ENCODE measurements at regions not wholly inside any gene's neighbourhood (a gene's known extent, or its start where the extent isn't known, plus 50 kb on each side); places are given as distances from the start of the nearest gene placed in this dataset.
A peak's percentile ranks its signal among the peaks of the same experiment; 100 is the strongest.

DNA sequence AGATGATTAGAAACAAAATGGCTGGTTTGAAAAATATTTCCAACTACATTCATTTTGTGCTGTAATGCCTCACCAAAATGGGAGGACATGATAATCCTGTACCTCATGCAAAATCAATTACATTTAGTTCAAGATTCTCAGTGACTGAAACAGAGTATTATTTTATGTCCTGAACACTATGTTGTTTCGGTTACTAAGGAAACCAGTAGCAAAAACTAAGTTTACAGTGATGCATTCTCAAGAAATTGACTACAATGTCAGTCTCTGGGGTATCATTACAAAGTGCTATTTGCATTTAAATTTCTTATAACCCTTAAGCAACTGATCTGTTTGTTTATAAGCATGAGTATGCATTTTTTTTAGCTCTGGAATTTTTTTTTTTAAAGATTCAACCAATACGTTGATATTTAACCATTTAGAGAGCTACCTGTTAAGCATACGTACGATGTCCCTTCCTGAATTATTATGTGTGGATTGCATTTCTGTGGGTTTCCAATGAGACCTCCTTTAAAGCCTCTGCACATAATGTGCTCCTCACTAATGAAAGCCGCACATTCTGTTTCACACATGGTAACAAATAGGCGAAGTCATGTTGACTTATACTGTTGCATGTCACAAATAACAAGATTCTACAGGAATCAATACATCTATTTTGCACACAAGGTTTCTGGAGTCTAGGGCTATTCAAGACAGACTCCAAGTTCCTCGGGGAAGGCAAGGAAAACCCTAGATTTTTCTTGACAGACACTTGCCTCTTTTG lies 1035.7 kb downstream of the ADGRL2 start:
- DNase-seq (ENCODE audit: low read depth), result no peak

DNA sequence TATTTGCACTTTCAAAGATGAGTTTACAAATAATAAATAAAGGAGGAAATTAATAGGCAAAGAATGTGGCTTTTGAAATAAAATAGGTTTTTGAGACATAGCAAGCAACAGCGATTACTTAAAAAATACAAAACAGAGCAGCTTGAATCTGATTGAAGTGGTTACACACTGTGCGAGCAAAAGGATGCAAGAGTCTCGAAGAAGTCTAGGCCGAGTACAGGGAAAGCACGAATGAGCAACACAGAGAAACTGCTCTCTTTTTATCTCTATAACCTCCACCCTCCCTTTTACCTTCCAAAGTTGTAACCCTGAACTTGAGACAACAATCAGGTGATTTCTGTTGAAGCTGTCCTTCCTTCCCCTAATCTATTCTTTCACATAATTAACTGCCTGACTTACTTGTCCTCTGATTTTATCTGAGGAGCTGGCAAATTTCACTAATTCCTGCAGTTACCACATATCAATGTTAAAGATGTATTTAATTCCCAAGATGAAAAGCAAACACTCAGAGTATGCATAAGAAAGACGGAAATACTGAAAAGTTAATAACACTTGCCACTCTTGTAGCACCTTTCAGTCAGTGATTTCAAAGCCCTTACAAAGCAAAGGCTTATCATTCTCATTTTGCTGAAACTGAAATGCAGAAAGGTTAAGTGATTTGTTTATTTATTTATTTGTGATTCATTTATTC lies 1030.1 kb downstream of the ADGRL2 start:
- DNase-seq (ENCODE audit: low read depth), result no peak

- no peak for DNase-seq (ENCODE audit: low read depth)
These were observed 1028.8 kb downstream of the ADGRL2 start for GRCh38 chr1:82829527-82829926.

GRCh38 chr1:82823876-82824275 lies 1023.1 kb downstream of the ADGRL2 start:
- no peak for DNase-seq (ENCODE audit: low read depth)

GRCh38 chr1:82820816-82821215 lies 1020.1 kb downstream of the ADGRL2 start:
- no peak for DNase-seq (ENCODE audit: low read depth)

DNA sequence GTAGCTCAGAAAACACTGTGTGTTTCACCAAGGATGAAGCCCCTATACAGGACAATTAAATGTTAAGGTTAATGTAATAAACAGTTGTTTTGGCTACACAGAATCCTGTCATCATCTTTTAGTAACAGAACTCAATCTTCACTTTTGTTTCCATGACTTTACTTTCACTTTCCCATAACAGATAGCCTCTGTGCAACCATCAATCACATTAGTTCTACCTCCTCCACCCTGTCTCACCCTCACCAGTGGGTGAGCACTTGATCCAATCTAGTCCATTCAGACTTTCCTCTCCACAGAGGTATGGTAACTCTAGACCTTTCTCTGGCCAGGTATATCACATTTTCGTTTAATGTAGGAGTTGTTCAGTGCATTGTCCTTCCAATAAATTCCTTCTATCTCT lies 1018.5 kb downstream of the ADGRL2 start:
- peak; percentile 17 for DNase-seq (ENCODE audit: low read depth)

DNA sequence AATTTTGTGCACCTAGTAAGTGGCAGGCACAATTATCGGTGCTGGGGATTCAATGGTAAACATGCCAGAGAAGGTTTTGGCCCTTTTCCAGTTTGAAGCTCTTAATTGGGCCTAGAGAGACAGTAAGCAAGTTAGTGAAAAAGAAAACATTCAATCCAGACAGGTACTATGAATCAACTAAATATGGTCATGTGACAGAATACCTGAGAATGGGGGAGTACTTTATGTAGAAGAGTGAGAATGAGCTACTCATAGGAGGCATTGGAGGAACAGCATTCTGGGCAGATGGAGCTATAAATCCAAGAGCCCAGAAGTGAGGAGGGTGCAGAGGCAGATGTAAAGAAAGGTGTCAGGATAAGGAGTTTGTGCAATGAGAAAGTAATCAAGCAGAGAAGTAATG lies 1017.9 kb downstream of the ADGRL2 start:
- DNase-seq (ENCODE audit: low read depth), result no peak

DNA sequence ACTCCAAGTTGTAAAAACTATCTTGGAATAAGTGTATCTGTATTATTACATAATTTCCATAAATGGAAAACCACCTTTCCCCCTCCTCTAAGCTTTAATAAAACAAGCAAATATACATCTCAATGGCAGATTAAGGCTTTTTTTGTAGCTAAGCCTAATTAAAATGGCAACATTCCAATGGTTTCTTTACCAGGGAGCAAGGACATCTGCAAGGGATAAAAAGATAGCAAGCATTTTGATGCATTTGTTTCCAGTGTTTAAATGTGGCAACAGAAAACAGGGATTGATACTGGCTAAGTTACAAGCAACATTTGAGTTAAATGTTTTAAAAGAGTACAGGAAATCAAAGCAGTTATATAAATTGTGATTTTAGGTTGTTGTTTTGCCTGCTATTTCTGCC lies 1012.7 kb downstream of the ADGRL2 start:
- DNase-seq (ENCODE audit: low read depth), result no peak

GRCh38 chr1:82810601-82811000 lies 1009.9 kb downstream of the ADGRL2 start:
- no peak for DNase-seq (ENCODE audit: low read depth)

DNA sequence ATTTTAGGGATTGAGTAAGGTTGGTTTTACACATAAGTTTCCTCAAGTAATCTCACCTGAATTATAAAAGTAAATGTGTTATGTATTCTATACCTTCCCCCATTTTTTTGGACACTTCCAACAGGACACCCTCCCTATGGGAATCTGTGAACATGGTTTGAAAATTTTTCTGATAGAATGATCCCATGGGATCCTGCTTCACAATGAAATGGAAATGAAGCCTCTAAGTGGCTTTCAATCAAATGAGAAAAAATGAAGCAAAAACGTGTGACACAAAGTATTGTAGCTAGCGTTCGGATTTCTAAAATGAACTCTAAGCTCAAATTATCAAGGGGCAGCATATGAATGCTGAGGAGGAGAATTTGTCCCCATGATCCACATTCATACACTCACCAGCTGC lies 1006.8 kb downstream of the ADGRL2 start:
- DNase-seq (ENCODE audit: low read depth), result no peak

DNA sequence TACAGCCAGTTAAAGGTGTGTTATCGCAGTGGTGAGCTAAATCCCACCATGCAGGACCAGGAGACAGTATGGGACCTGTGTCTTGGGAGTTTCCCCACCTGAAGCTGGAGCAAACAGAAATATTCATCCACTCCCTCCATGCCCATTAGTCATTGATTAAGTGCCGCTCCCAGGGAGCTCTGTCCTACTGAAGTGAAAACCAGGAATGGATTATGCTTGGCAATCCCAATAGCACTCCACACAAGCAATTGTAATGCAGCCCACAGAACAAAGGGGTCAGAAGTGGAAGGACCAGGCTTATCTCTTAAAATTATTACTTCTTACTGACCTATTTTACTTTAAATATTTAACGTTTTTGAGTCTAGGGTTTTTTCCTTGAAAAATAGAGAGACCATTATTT lies 1005.4 kb downstream of the ADGRL2 start:
- DNase-seq (ENCODE audit: low read depth), result no peak

DNA sequence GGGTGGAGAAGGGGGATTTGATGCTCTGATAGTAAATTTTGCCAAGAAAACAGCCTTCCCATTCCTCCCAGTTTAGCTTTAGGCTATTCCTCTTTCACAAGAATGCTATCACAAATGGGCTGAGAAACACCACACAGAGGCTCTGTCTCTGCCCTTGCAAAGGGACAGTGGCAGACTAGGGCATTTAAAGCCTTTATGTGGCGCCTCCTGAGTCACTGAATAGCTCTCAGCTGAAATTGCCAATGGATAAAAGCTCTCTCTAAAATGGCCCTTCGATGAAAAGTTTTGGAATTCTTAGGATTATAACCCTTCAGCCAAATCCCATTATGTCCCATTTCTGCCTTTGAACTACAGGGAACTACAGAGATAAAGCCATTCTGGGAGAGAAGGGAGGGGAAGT lies 1000.4 kb downstream of the ADGRL2 start:
- no peak for DNase-seq (ENCODE audit: low read depth)

DNA sequence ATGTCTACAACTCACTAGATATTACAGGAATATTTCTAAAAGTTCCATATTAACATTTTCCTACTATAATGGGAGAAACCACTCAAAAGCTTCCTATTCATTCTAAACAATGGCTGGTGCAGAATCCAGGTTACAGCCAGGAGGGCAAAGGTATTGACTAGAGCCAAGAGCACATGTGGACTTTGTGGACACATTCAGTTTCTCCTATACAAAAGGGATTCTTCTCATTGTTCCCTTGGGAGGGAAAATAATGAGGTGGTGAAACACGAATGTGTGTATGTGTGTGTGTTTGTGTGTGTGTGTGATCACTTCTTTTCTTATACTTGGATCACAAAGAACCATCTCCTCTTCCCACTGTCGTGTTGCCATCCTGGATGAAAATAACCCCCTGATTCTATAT lies 1000.0 kb downstream of the ADGRL2 start:
- no peak for DNase-seq (ENCODE audit: low read depth)

DNA sequence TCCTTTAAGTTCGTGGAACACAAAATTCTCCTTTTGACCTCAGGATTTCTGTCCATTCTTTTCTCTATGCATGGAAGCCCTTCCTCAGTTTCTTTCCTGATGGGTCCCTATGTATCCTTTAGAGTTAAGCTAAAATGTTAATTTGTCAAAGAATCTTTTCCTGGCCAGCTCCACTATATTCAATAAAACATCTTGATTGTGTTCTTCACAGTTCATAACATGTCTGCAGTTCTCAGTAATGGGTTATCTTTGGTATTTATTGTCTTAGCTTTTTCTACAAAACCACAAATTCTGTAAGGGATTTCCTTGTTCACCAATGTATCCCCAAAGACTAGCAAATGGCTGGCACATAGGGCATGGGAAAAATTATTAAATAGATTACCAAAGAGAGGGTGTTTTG lies 998.5 kb downstream of the ADGRL2 start:
- DNase-seq (ENCODE audit: low read depth), result no peak

DNA sequence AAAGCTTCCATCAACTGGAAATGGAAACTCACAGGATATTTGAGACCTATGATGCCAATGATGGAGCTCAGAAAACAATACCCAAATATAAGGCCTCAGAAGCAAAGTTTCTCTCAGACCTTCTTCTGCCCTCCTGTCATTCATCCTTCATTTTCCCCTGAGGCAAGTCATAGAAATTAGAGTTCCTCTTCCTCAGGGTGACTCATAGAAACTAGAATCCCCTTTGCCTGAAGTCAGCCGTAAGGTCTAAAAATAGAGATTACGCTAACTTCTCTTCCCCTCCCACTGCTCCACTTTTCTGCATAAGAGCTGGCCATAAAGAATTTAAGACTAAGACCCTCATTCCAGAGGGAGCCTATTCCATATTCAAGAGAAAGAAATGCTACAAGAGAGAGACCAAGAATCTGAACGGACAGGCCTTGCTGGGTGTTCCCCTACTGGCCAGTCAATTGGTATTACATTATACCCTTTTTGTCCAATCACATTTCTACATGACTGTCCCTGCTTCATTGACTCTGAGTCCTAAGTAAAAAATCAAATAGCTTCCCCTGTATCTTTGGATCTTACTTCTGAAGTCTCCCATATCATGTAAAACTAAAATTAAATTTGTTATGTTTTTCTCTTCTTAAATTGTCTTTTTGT lies 994.9 kb downstream of the ADGRL2 start:
- peak; percentile 18 for DNase-seq (ENCODE audit: low read depth)

DNA sequence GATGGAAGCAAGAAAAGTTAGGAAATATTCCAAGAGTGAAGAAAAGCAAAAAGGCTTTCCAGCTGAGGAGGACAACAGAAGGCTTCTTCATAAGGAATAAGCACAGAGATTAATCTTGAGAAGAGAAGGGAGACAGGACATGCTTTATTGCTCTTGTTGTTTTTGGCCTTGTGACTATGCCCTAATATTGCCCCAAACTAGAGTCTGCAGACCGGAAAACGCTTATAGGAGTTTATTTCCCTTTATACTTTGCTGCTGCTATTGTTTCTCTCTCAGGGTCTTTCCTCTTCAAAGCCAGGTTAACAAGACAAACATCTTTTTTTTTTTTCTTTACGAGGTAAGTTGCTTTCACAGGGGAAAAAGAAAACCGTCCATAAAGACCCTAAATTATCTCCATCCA lies 991.4 kb downstream of the ADGRL2 start:
- no peak for DNase-seq (ENCODE audit: low read depth)

DNA sequence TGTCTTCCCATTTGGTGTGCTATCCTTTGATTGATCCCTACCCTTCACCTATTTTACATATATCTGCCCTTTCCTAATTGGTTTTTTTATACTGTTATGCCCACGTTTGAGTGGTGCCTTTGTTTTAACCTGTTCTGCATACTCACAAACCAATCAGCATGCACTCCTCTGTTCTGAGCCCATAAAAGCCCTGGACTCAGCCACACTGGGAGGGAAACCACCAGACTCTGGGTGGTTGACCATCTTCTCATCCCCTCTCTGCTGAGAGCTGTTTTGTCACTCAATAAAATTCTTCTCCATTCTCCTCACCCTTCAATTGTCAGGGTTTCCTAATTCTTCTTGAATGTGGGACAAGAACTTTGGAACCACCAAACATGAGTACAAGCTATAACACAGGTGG lies 989.8 kb downstream of the ADGRL2 start:
- no peak for DNase-seq (ENCODE audit: low read depth)

- no peak for DNase-seq (ENCODE audit: low read depth)
These were observed 987.9 kb downstream of the ADGRL2 start for GRCh38 chr1:82788660-82789059.

- DNase-seq (ENCODE audit: low read depth), result no peak
These were observed 987.3 kb downstream of the ADGRL2 start for GRCh38 chr1:82788038-82788437.

DNA sequence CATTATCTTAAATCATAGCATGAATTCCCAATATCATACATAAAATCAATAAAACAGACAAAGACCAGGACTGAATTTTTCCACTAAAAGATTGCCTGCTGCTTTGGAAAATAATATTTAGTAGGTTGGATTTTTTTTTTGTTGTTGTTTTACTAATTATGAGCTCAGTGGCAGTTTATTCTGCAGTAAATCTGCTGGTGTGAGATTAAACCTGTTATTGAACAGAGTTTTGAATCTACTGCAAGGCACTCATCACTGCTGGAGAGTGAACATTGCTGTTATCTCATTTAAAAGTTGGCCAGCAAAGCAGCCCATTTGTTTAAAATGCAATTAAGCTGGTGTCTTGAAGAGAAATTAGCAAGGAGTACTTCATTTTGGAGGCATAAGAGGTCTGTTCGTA lies 986.1 kb downstream of the ADGRL2 start:
- DNase-seq (ENCODE audit: low read depth), result no peak

GRCh38 chr1:82785268-82785790 lies 984.6 kb downstream of the ADGRL2 start:
- no peak for DNase-seq (ENCODE audit: low read depth)

DNA sequence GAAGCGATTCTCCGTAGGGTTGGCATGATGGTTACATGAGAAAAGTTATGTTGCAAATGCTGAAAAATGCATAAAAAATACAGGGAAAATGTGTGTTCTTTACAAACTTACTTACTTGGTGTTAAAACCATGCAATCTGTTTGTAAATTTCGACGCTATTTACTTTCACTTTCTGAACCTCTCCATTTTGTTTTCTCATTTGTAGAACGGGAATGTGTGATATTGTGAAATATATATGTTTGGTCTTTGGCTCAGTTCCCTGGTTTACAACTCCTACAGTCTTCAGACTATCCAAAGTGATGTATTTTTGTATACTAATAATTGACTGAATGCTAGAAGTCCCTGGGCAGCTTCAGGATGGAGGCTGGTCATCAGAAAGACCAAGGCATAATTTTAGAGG lies 982.3 kb downstream of the ADGRL2 start:
- DNase-seq (ENCODE audit: low read depth), result no peak

DNA sequence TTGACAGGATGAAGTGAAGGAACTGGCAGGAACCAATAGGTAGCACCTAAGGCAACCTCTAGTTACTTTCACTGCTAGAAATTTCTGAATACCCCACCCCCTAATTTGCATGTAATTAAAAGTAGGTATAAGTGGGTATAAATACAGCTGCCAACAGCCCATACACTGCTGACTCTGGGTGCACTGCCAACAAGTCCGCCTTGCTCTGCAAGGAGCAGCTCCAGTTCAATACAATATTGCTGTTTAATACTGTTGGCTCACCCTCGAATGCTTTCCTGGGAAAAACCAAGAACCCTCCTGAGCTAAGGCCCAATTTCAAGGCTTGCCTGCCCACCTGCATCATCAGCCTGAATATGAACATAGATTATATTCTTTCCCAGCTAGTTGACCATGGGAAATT lies 981.9 kb downstream of the ADGRL2 start:
- DNase-seq (ENCODE audit: low read depth), result no peak
